T-helper 1 cell treated with Interleukin-12 subunit alpha and Interleukin-12 subunit beta and Interleukin-4 antibody, amounts not matched to agents 30 ng/mL and 1 ng/mL, for 36 hours (primary cell): ENCODE measurements at regions not wholly inside any gene's neighbourhood (a gene's known extent, or its start where the extent isn't known, plus 50 kb on each side); places are given as distances from the start of the nearest gene placed in this dataset.
"Not testable (repeated sequence)": the region's sequence is repeated elsewhere in the genome, so short reads cannot be mapped to it uniquely, and the experiment has no call there.

Source experiments
- intact Hi-C: fragments of 100-400 bp; cut with micrococcal nuclease; formaldehyde crosslinking; loops from one replicate; pipeline ENCODE4 v1.15.1; 2024

GRCh38 chr4:146124023-146124680 is 51.4 kb upstream of the LSM6 start:
- intact Hi-C loops, result no loop called here

- intact Hi-C loops, result no loop called here
Measured at GRCh38 chr4:146123231-146123630, 52.3 kb upstream of the LSM6 start.

- intact Hi-C loops, result no loop called here
Measured at GRCh38 chr4:146122398-146122797, 53.1 kb upstream of the LSM6 start.

- intact Hi-C loops, result no loop called here
Measured at GRCh38 chr4:146121757-146122156, 53.8 kb upstream of the LSM6 start.

GRCh38 chr4:146119845-146120404 is 55.6 kb upstream of the LSM6 start:
- intact Hi-C loops, result no loop called here

GRCh38 chr4:146114066-146114465 is 61.5 kb upstream of the LSM6 start:
- intact Hi-C loops, result no loop called here

GRCh38 chr4:146113171-146113570 is 62.3 kb upstream of the LSM6 start:
- intact Hi-C loops, result no loop called here

- intact Hi-C loops, result no loop called here
Measured at GRCh38 chr4:146112389-146112788, 63.1 kb upstream of the LSM6 start.

- intact Hi-C loops, result no loop called here
Measured at GRCh38 chr4:146110871-146111485, 64.5 kb upstream of the LSM6 start.

- intact Hi-C loops, result no loop called here
Measured at GRCh38 chr4:146108756-146109155, 66.8 kb upstream of the LSM6 start.

- intact Hi-C loops, result no loop called here
Measured at GRCh38 chr4:146107587-146108240, 67.8 kb upstream of the LSM6 start.

GRCh38 chr4:146105464-146105863 is 70.1 kb upstream of the LSM6 start:
- intact Hi-C loops, result no loop called here

GRCh38 chr4:146104541-146104940 is 71.0 kb upstream of the LSM6 start:
- intact Hi-C loops, result no loop called here

- intact Hi-C loops, result not testable (repeated sequence)
Measured at GRCh38 chr4:146104052-146104451, 71.5 kb upstream of the LSM6 start.

- intact Hi-C loops, result loop anchor here (5.0 kb wide), 1 partner anchor 243 kb away; no protein-coding TSS in a partner anchor
Measured at GRCh38 chr4:146099585-146099984, 75.9 kb upstream of the LSM6 start.

- intact Hi-C loops, result loop anchor here (5.0 kb wide), 1 partner anchor 243 kb away; no protein-coding TSS in a partner anchor
Measured at GRCh38 chr4:146098978-146099377, 76.5 kb upstream of the LSM6 start.

GRCh38 chr4:146098397-146098796 is 77.1 kb upstream of the LSM6 start:
- intact Hi-C loops, result loop anchor here (5.0 kb wide), 1 partner anchor 244 kb away; no protein-coding TSS in a partner anchor

GRCh38 chr4:146096371-146096770 is 79.1 kb upstream of the LSM6 start:
- intact Hi-C loops, result loop anchor here (5.0 kb wide), 1 partner anchor 246 kb away; no protein-coding TSS in a partner anchor

- intact Hi-C loops, result loop anchor here (1.0 to 5.0 kb wide), 3 partner anchors 246 to 1001 kb away; no protein-coding TSS in a partner anchor
Measured at GRCh38 chr4:146095860-146096259, 79.7 kb upstream of the LSM6 start.

- intact Hi-C loops, result loop anchor here (1.0 to 5.0 kb wide), 3 partner anchors 247 to 1002 kb away; no protein-coding TSS in a partner anchor
Measured at GRCh38 chr4:146095091-146095690, 80.3 kb upstream of the LSM6 start.

- intact Hi-C loops, result no loop called here
Measured at GRCh38 chr4:146088690-146089089, 86.8 kb upstream of the LSM6 start.

GRCh38 chr4:146087856-146088255 is 87.7 kb upstream of the LSM6 start:
- intact Hi-C loops, result no loop called here
